CD4-positive, alpha-beta T cell treated with Interleukin-2 at 100 ng/mL for 4 hours (primary cell): ENCODE measurements at regions not wholly inside any gene's neighbourhood (a gene's known extent, or its start where the extent isn't known, plus 50 kb on each side); places are given as distances from the start of the nearest gene placed in this dataset.
"Not testable (repeated sequence)": the region's sequence is repeated elsewhere in the genome, so short reads cannot be mapped to it uniquely, and the experiment has no call there.

Experiments used
- DNase-seq: peaks from one replicate; pipeline ENCODE4 v3.0.0-alpha.2; 2020; ENCODE audit warnings: low spot score

DNA sequence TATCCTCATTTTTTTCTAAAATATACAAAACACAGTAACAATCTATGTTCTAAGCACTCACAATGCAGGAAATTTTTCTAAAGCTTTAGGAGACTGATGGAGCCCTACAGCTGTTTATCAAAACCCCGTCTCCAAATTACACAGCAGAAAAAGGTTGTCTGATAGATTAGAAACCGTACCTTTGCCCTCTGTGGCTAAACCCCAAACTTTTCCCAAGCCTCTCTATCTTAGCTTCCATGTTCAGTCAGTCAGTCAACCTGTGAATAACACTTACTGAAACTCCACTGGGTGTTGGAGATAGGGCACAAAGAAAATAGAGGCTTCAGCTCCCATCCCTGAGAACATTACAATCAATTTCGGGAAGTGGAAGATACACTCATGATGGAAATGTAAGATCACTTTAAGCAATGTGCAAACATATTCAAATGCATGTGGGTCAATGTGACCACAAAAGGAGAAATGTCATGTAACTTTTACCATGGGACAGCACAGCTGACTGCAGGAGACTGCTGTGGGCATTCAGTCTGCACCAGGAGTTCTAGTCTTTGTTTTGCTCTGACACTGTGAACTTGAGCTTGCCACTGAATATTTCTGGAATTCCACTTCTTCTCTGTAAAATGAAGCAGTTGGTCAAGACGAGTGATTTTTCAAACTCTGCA is 279.5 kb upstream of the PIK3R1 start:
- no peak for DNase-seq

DNA sequence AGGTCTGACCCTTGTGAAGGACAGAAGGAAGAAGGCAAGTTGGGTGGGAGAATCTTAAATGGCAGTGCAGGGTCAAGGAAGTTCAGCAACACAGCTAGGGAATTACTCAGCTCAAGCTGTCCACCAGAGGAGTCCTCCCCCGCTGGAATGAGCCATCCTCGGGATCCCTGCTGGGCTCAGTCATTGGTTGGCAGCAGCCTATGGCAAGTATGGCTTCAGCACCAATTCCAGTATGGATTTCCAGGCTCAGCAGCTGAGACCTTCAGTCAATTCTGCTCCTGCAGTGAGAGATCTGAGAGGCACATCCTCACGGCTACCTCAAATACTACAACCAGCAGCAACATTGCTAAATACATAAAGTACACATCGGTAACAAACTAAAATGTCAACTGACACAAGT is 280.6 kb upstream of the PIK3R1 start:
- no peak for DNase-seq

DNA sequence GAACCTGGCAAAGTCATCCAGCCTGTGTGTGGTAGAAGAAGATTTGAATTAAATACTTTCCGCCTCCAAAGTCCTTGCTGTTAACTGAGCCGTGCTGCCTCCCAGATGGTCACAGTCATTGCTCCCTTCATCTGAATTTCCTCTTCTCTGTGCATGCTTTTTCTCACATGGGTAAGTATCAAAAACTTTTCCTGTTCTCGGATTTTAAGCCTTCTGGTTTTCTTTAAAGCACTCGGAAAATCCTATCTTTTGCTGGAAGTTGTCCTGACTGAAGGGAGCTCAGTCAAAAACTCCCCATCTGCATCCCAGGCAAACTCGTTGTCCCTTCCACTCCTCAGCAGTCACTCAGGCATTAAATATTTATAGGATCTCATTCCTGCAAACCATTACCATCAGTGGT is 290.0 kb upstream of the PIK3R1 start:
- DNase-seq, result no peak

DNA sequence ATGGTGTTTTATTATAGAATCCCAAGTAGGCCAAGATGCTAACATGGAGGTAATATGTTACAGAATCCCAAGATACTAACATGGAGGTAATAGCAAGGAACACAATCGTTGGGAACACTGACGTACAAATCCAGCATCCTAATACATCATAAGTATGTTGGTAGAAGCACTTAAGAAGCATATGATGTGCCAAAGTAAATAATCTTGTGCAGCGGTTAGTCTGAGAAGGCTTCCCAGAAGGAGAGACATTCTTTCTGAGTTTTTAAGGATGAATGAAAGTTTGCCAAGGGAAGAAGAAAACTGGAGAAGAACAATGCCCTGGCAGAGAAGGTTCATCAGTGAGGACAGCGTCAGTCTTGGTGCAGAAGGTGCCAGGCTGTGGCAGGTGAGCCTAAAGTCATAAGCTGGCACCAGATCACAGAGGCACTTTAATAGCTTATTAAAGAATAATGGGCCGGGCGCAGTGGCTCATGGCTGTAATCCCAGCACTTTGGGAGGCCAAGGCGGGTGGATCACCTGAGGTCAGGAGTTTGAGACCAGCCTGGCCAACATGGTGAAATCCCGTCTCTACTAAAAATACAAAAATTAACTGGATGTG is 294.5 kb upstream of the PIK3R1 start:
- DNase-seq, result no peak

DNA sequence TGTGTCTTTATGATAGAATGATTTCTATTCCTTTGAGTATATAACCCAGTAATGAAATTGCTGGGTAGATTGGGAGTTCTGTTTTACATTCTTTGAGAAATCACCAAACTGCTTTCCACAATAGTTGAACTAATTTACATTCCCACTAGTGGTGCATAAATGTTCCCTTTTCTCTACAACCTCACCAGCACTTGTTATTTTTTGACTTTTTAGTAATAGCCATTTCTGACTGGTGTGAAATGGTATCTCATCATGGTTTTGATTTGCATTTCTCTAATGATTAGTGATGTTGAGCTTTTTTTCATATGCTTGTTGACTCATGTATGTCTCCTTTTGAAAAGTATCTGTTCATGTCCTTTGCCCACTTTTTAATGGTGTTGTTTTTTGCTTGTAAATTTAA is 296.0 kb upstream of the PIK3R1 start:
- not testable (repeated sequence) for DNase-seq

DNA sequence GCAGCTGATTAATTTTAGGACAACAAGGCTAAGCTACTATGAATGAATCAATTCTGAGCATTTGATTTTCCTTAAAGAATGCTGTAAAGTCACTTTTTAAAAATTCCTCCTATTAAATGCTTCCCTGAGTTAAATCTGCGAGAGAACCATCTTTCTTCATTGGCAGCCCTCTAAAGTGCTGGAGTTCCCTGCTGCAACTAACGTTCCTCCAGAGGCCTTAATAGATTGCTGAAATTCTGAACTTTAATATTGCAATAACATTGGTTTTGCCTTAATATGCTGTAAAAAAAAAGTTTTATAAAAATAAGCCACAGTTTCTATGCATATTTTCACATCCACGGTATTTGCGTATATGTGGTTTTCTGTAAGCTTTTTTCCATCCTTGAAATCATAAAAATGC is 298.0 kb upstream of the PIK3R1 start:
- DNase-seq, result no peak

DNA sequence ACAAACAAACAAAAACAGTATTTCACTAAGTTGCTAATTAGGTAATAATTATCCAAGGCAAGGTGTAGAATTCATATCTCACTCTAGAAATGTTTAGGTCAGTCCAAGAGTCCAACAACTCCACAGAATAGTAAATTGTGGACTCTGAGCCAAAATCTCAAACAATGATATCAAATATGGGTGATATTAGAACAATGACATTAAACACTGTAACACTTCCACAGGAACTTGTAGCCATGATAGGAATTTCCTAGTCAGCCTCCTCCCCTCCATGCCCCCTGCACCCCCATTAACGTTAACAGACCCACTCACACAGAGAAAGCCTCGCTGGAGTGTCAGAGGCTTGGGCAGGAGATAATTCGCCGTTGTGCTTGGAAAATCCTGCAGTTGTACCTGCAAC is 305.0 kb upstream of the PIK3R1 start:
- DNase-seq, result no peak

DNA sequence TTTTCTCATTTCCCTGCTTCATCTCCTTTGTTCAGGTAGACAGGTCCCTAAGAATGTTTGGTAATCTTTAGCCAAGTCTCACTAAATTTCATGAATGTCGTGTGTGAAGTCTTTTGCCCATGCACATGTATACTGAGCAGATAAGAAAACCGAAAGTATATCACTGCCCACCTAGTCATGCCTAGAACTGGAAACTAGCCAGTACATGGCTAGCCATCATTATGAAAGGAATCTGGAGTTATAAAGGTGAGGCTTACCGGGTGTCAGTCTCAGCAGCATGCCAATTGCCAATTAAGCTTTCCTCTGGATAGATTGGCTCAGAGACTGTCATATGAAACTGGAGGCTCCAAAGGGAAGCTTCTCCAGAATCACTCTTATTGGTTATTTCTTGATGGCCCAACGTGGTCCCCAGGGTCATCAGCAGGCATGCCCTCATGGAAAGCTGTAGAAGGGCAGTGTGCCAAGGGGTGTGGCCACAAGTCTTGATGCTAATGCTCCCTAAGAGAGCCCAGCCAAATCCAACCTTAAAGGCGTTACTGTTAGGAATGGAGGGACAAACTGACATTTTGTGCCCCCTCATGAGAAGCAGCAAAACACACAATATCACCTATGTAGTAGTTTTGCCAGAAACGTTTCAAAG is 307.3 kb upstream of the PIK3R1 start:
- DNase-seq, result no peak

DNA sequence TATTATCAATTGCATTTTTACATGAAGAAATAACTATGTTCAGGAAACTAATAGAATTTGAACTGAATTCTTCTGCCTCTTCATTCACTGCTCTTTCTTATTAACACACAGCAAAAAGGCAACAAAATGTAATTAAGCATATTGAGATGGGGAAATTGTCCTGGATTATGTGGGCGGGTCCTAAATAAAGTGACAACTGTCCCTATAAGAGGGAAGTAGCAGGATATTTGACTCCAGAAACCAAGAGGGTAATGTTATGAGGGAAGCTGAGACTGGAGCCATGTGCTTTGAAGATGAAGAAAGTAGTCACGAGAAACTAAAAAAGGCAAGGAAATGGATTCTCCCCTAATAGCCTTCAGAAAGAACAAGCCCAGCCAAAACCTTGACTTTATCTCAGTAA is 311.2 kb upstream of the PIK3R1 start:
- no peak for DNase-seq

DNA sequence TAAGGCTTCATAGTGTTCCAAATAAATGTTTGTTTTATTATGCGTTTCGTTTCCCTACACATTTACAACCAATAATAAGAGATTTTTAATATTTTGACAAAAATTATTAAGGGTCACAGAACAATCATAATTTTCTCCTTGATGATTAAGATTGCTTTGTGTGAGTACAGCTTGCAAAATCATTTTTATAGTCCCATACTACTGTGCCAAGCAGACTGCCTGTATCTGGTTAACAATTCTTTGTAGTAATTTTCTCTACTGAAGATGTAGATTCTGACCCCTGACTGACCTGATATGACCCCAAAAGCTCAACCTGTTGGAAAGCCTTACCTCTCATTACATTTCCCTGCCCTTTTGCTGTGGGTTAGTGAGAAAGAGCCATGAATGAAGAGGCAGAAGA is 311.9 kb upstream of the PIK3R1 start:
- no peak for DNase-seq

DNA sequence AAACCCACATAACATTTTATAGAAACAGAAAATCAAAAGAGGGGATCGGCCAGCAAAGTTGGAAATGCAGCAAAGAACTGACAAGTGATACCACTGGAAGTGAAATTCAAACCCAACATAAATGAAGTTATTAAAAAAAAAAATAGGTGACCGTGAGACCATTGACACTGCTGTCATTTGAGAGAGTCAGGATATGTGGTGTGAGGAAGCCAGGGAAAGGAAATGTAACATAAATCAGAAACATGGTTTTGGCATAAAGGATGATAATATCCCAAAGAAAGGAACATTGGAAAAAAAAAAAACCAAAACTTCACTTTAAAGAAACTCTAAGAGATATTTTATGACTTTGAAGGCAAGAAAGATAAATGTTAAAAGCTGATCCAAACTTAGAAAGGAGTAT is 312.4 kb upstream of the PIK3R1 start:
- no peak for DNase-seq

DNA sequence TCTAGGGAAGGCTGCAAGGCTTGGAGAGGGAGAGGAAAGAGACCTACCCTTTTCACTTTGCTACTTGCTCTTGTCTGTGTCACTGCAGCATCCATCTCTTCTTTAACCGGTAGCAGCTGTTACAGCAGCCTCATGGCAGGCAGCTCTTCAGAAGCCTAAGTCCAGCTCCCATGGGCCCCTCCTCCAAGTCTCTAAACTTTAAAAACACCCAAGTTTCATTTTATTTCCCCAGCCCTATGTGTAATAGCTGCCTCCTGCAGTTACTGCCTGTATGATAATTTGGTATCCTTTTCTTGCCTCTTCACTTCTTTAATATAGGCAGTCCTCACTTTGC is 313.1 kb upstream of the PIK3R1 start:
- DNase-seq, result no peak

DNA sequence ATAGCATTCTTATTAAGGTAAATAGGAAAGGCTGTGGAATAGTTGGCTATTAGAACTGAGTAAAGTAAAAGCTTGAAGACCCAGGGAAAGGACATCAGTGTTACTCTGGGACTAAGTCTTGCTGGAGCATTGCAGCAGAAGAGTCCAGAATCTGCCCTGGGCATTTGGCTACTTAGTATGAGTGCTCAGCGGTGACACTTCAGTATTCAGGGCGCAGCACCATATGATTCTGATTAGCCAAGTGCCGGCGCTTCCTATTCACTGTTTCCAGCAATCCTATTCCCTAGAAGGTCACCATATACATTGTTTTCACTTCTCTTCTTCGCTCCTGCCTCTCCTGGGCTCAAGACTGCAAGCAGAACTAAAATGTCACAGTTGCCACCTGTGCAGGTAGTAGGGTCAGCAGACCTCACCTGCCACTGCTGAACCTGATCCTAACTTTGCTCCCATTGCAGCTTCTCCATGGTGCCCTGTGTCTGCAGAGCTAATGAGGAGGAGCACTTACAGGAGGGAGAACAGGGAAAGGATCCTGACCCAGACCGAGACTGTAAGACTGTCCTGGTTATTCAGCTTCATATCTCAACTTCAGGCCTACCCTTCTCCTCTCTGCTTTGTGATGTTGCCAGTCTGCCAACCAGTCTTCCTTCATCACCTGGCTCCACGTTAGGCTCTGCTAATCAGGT is 313.6 kb upstream of the PIK3R1 start:
- DNase-seq, result no peak

DNA sequence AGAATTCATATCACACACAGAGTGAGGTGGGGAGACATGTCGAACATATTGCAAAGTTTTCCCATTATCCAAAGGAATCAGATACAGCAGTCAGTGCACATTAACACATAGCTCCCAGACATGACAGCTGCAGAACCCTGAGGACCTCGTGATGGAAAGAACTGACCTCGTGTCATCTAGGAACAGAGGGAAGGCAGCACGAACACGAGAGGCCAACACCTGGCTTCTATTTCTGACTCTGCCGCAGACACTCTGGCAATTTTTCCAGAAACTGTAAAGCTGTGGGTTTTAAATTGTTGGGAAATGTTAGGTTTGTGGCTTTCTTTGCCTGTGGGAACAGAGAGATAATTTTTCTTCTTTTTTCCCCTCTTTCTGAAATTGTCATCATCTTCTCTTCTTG is 315.0 kb upstream of the PIK3R1 start:
- DNase-seq, result no peak

DNA sequence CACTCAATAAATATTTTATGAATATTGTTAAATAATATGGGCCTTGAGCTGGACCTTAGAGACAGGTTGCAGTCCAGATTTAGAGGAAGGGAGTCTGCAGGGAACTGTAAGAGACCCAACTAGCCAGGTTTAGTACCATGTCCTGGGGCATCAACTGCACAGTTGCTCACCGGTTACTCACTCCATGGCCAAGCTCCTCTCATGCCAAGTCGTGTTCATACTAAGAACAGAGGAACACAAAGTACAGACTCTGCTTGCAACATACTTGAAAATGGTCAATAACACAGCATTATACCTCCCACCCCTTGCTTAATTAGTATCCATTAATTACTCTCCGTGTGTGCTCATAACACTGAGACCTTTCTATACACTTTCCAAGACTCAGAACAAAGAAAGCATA is 317.6 kb upstream of the PIK3R1 start:
- no peak for DNase-seq

DNA sequence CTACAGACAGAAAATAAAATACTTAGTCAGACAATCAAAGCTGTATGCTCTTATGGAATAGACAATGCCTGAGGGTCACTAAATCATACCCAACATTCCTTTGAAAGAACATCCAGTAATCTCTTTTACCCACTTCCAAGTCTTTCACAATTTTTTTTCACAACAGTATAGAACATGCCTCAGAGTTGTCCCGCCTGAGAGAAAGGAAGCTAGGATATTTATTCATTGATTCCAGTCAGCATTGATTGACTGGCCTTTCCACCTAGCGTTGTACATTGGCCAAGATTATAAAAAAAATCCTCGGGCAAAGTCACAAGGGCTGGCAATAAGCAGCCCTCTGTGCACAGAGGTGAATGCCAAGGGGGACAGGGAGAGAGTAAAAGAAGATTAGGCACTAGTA is 318.1 kb upstream of the PIK3R1 start:
- no peak for DNase-seq

DNA sequence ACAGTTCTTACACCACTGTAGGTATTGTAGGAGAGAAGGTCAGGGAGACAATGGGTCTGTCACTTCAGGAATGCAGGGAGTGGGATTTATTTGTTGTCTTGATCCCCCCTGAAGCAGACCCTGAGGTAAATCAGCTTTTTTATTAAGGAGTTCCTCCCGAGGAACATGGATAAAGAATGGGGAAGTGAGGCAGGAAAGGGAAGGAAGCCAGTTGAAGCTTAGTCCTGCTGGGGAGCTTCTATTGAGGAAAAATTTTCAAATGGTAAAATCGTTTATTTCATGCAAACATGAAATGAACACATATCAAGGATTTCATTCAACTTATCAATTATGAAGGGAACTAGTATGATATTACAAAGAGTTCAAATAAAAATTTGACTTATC is 318.6 kb upstream of the PIK3R1 start:
- DNase-seq, result no peak

DNA sequence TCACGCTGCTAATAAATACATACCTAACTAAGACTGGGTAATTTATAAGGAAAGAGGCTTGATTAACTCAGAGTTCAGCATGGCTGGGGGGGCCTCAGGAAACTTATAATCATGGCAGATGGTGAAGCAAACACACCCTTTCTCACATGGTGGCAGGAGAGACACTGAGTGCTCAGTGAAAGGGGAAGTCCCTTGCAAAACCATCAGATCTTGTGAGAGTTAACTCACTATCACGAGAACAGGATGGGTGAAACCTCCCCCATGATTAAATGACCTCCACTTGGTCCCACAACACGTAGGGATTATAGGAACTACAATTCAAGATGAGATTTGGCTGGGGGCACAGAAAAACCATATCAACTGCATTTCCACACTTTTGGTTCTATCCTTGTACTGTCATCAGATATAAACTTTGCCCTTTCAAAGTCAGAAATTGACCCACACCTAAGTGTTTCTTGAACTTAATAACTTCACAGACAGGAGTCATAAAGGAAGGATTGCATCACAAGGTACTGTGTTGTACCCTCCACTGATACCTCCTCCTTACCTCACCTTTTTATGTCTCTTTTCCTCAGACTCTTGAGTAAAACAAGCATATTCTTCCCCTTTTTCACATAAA is 319.1 kb upstream of the PIK3R1 start:
- no peak for DNase-seq

DNA sequence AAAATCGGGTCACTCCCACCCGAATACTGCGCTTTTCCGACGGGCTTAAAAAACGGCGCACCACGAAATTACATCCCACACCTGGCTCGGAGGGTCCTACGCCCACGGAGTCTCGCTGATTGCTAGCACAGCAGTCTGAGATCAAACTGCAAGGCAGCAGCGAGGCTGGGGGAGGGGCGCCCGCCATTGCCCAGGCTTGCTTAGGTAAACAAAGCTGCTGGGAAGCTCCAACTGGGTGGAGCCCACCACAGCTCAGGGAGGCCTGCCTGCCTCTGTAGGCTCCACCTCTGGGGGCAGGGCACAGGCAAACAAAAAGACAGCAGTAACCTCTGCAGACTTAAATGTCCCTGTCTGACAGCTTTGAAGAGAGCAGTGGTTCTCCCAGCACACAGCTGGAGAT is 325.7 kb upstream of the PIK3R1 start:
- not testable (repeated sequence) for DNase-seq

DNA sequence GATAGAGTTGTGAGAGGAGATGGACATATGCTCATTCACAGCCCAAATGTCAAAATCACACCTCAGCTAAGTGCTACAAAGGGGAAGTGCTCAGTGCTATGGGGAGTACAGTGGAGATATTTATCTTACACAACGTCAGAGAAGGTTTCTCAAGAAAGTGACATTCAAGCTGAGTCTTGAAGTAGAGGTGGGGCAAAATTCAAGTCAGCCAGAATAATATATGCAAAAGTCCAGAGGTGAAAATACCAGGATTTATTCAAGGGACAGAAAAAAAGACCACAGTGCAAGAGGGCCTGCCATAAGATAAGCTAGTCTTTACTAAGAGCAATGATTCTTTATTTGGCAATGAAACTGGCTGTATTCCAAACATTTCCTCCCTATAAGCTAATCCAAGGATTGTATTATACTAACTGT is 327.8 kb upstream of the PIK3R1 start:
- no peak for DNase-seq

DNA sequence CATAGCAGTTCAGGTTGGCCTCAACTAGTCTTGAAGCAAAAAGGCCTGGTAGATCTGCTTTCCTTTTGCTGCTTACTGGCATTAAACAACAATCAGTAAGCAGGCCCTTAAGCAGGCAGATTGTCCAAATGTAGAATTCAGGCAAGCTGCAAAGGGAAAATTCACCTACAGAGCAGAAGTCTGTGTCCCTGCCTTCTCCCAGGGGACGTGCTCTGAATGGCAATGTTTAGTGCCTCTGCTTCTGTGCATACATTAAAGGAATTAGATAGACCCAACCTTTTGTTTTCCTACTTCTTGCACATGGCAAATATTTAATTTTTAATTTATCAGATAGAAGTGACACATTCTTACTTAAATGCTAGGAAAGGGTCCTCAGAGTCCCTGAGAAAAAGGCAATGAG is 328.8 kb upstream of the PIK3R1 start:
- DNase-seq, result no peak

DNA sequence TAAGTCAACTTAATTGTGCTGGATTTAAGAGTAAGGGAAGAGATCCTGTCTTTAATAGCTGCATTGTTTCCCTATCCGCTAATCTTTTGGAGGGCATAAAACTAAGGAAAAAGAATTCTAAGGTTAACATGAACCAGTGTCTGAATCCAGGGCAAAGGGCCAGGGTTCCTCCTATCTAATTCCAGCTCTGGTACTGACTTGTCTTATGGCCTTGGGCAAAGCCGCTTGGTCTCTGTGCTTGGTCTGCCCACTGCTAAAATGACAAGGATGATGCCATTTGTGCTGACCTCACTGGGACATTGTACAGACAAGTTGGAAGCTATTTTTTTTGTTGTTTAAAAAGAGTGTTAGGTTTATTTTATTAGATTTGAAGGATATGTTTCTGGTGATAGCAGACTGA is 334.7 kb upstream of the PIK3R1 start:
- no peak for DNase-seq

DNA sequence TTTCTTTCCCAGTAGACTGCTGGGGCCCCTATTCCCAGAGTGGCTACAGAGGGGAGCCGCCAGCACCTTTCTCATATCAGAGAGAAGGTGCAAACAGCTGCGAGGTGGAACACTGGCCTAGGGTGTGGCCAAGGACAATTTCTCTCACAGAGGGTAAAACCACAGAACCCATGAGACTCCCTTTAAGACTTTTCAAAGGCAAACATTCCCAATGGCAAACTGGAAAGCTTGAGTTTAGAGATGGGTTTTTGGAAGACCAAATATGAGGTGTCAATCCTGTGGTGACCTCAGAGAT is 335.1 kb upstream of the PIK3R1 start:
- no peak for DNase-seq
